Colon (tissue), 2 donors: ENCODE measurements at regions not wholly inside any gene's neighbourhood (a gene's known extent, or its start where the extent isn't known, plus 50 kb on each side); places are given as distances from the start of the nearest gene placed in this dataset.

ENCODE experiments used
- FAIRE-seq: peaks from 2 replicates; lab custom pipeline; 2012; peaks lifted over from hg19 to GRCh38; lab: Jason Lieb, UNC
- donor health status: control.
- donor health status: control.

- FAIRE-seq, result no peak
These were observed 86.2 kb upstream of the EDNRB start for GRCh38 chr13:78004821-78005220.

DNA sequence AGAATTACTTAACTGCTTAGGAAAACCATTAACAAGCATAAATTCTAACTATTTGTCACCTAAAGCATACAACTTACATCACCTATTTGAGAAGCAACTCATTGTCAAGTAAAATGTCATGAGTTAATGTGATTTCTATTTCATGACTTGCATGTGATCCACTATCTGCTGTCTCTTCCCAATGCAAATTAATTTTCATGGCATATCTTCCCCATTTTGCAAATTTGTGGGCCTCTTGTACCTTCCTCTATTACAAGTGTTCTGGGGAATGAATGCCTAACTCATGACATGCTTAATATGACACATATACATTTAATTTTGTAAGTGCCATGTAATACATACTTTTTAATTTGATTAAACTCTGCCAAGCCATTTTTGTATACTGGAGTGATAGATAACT lies 81.1 kb upstream of the EDNRB start:
- FAIRE-seq, result no peak

DNA sequence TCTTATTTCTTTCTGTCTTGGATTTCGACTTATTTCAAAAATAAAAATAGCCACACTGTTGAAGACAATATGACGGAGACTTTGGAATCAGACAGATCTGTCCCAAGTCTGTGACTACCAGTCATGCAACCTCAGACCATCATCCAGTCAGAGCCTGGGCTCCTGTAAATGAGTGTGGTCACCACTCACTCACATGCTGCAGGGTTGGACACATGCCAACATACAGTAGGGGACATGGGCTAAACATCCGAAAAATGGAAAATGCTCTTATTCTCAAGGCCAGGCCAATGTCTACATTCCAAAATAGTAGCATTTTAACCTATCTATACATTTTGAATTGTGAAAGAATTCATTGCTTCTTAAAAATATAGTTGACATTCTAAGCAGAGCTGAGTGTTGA lies 75.5 kb upstream of the EDNRB start:
- FAIRE-seq, result no peak

GRCh38 chr13:77991003-77991402 lies 72.4 kb upstream of the EDNRB start:
- FAIRE-seq, result no peak

DNA sequence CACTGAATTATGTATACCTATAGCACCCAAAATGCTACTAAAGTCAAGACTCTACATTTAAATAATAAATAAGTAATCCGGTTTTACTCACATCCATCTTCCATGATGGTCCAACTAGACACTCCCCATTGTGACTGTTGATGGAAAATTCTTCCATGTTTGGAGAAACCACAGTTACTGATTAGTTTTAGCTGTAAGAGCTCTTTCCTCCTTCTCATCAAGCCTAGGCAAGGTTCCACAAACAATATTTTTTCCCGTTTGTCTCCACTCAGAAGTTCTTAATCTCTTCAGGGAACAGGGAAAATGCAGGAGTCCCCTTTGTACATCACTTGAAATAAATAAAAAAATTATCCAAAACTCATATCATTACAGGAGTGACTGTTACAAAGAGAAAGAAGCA lies 70.7 kb upstream of the EDNRB start:
- FAIRE-seq, result no peak

DNA sequence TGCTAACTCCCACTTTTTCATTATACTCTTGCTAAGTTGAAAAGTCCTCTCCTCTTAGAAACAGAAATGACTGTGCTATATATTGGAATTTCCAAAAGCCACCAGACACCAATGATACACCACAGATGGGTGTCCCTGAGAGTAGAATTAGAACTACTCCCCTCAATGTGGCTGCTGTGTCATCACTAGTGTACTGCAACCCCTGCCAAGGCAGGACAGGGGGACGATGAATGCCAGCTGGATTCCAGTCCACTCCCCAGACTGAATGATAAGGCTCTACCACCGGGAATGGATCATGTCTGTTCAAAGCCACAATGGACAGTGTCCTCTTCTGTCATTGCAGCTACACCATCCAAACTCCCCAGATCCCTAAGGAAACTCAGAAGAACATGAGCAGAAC lies 69.7 kb upstream of the EDNRB start:
- no peak for FAIRE-seq

GRCh38 chr13:77986713-77987112 lies 68.1 kb upstream of the EDNRB start:
- FAIRE-seq, result no peak

- no peak for FAIRE-seq
These were observed 67.4 kb upstream of the EDNRB start for GRCh38 chr13:77985866-77986636.

- FAIRE-seq, result no peak
These were observed 62.8 kb upstream of the EDNRB start for GRCh38 chr13:77981281-77981881.

GRCh38 chr13:77980592-77980991 lies 62.0 kb upstream of the EDNRB start:
- no peak for FAIRE-seq

DNA sequence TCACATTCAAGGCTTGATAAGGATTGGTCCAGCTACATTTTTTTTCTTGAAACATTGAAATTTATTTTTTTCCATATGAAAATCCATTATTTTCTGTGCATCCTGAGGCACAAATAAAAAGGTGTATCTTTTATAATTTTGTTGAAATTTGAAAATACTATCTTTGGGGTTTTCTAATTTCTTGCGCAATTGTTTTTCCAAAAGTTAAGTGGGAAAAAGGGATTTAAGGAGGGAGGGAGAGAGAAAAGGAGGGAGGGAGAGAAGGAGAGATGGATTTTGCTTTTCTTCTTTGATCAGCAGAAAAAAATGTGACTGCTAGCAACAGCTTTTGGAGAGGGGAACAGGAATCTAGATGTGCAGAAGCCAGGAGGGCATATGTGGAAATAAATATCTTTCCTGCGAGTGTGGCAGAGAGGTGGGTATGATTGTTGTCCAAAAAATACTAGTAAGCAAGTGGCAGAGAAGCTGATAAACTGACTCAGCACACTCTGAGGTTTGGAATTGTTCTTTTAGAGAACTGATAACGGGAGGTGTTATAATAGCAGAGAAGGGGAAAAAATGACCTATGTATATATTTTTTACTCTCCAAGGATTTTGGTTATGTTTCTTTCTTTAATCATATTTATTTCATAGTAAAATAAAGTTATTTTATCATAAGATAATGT lies 61.2 kb upstream of the EDNRB start:
- no peak for FAIRE-seq

- FAIRE-seq, result no peak
These were observed 56.9 kb upstream of the EDNRB start for GRCh38 chr13:77975358-77976042.

- FAIRE-seq, result no peak
These were observed 50.7 kb upstream of the EDNRB start for GRCh38 chr13:77969299-77969698.
